Endothelial cell of umbilical vein (primary cell): ENCODE measurements at regions not wholly inside any gene's neighbourhood (a gene's known extent, or its start where the extent isn't known, plus 50 kb on each side); places are given as distances from the start of the nearest gene placed in this dataset.

Experiments used
- BruUV-seq: library from RNA; stranded (reverse); fragments of 400-500 nt; replicated peaks from 2 replicates; lab custom pipeline; 2021; lab: Mats Ljungman, UMichigan
- CTCF ChIA-PET: fragments of 300-600, 350-600 bp; sonication (Branson Sonifier 250); formaldehyde crosslinking; loops from one replicate; lab custom pipeline; 2021; ENCODE audit warnings: antibody characterized with exemption, inconsistent platforms; lab: Charles Lee
- POLR2A ChIA-PET: fragments of 300-600, 350-600 bp; sonication (Branson Sonifier 250); formaldehyde crosslinking; loops from one replicate; lab custom pipeline; 2021; ENCODE audit warnings: antibody characterized with exemption, inconsistent platforms; lab: Charles Lee
- DNase-seq: peaks from one replicate; pipeline ENCODE4 v3.0.0-alpha.2; 2011; ENCODE audit warnings: low read depth, low spot score
- FAIRE-seq: peaks from 2 replicates; lab custom pipeline; 2011; peaks lifted over from hg19 to GRCh38; lab: Jason Lieb, UNC
- H2AFZ ChIP-seq: 2 replicates; pipeline ENCODE4 v1.6.0; 2012; ENCODE audit warnings: low read depth, low read length, control low read depth, inconsistent platforms
- H3K27ac ChIP-seq: 2 replicates; pipeline ENCODE4 v1.5.1; 2011; ENCODE audit warnings: low read depth, mild to moderate bottlenecking, control low read depth, low read length, moderate library complexity; ENCODE audit not compliant: insufficient read depth
- H3K27me3 ChIP-seq, 2 experiments: 2 replicates each; pipeline versions ENCODE4 v1.6.0 to v1.6.1; 2011; ENCODE audit warnings: low read length in 2 of 2, mixed read lengths in 1 of 2; ENCODE audit not compliant: control insufficient read depth in 2 of 2, insufficient read depth in 2 of 2
- H3K36me3 ChIP-seq, 2 experiments: 2 replicates in 1 of 2; 3 replicates in 1 of 2; pipeline ENCODE4 v1.5.1; 2011; ENCODE audit warnings: low read length in 2 of 2, mild to moderate bottlenecking in 1 of 2, moderate library complexity in 1 of 2; ENCODE audit not compliant: control insufficient read depth in 2 of 2, insufficient read depth in 2 of 2; ENCODE audit errors: extremely low read depth in 1 of 2
- H3K4me1 ChIP-seq: 3 replicates; pipeline ENCODE4 v1.5.1; 2011; ENCODE audit warnings: mild to moderate bottlenecking, low read length; ENCODE audit not compliant: control insufficient read depth, insufficient read depth; ENCODE audit errors: extremely low read depth
- H3K4me2 ChIP-seq: 2 replicates; pipeline ENCODE4 v1.6.1; 2011; ENCODE audit warnings: low read length, control low read depth, mixed read lengths; ENCODE audit not compliant: insufficient read depth
- H3K4me3 ChIP-seq, 3 experiments: fragments of 200-600 bp in 1 of 3; sonication (generic), shearing (Covaris generic) in 1 of 3; replicated peaks in 1 of 3; 2 replicates each; pipeline ENCODE4 v1.5.1; 2011 to 2016; ENCODE audit warnings: control low read depth in 3 of 3, low read length in 3 of 3, mild to moderate bottlenecking in 2 of 3, inconsistent platforms in 1 of 3, low read depth in 1 of 3, moderate library complexity in 1 of 3; ENCODE audit not compliant: insufficient read depth in 1 of 3
- H3K79me2 ChIP-seq: 2 replicates; pipeline ENCODE4 v1.6.0; 2012; ENCODE audit warnings: low read length, inconsistent platforms; ENCODE audit not compliant: control insufficient read depth, insufficient read depth
- H3K9ac ChIP-seq: replicated peaks from 2 replicates; pipeline ENCODE3; 2011; ENCODE audit warnings: low read length, control low read depth; ENCODE audit not compliant: insufficient read depth; ENCODE audit errors: extremely low read depth
- H3K9me1 ChIP-seq: replicated peaks from 3 replicates; pipeline ENCODE4 v1.6.0; 2011; ENCODE audit warnings: mild to moderate bottlenecking, low read length; ENCODE audit not compliant: control insufficient read depth, insufficient read depth; ENCODE audit errors: extremely low read depth
- H3K9me3 ChIP-seq: replicated peaks from 2 replicates; pipeline ENCODE4 v1.5.1; 2012; ENCODE audit warnings: low read length, inconsistent platforms; ENCODE audit not compliant: control insufficient read depth, insufficient read depth
- H4K20me1 ChIP-seq: replicated peaks from 2 replicates; pipeline ENCODE3; 2011; ENCODE audit warnings: mild to moderate bottlenecking, low read length; ENCODE audit not compliant: control insufficient read depth, insufficient read depth; ENCODE audit errors: extremely low read depth
- EZH2 ChIP-seq: IDR thresholded peaks from 2 replicates; pipeline ENCODE4 v1.6.1; 2012; ENCODE audit warnings: borderline replicate concordance, low read depth, mild to moderate bottlenecking, moderate library complexity, low read length, inconsistent platforms; ENCODE audit not compliant: severe bottlenecking
- FOS ChIP-seq: IDR thresholded peaks from 2 replicates; pipeline ENCODE4 v1.6.1; 2011; ENCODE audit warnings: mild to moderate bottlenecking, low read length, moderate library complexity, borderline replicate concordance; ENCODE audit not compliant: insufficient read depth
- GATA2 ChIP-seq: IDR thresholded peaks from 2 replicates; pipeline ENCODE4 v1.7.0; 2011; ENCODE audit warnings: low read depth, mild to moderate bottlenecking, moderate library complexity, mixed read lengths, low read length; ENCODE audit not compliant: insufficient read length, insufficient read depth
- JUN ChIP-seq: IDR thresholded peaks from 2 replicates; pipeline ENCODE4 v1.6.1; 2011; ENCODE audit warnings: borderline replicate concordance, low read depth; ENCODE audit not compliant: insufficient read length, insufficient read depth
- MAX ChIP-seq: IDR thresholded peaks from 2 replicates; pipeline ENCODE4 v1.6.1; 2011; ENCODE audit not compliant: insufficient read depth, insufficient read length
- MYC ChIP-seq: IDR thresholded peaks from one replicate; pipeline ENCODE4 v1.6.1; 2011; ENCODE audit warnings: mild to moderate bottlenecking, low read depth, low read length
- POLR2A ChIP-seq: IDR thresholded peaks from 2 replicates; pipeline ENCODE4 v1.6.1; 2012; ENCODE audit warnings: low read depth, mild to moderate bottlenecking, control low read depth, low read length
- POLR2AphosphoS5 ChIP-seq: IDR thresholded peaks from 2 replicates; pipeline ENCODE4 v1.6.1; 2012; ENCODE audit warnings: low read depth, mild to moderate bottlenecking, control low read depth, low read length, moderate library complexity; ENCODE audit not compliant: insufficient read depth
- dilution Hi-C: fragments of 300-500 bp; cut with MboI; formaldehyde crosslinking; loops from one replicate; pipeline ENCODE4 v1.15.0; 2019; ENCODE audit warnings: low sequenced_read_pairs; ENCODE audit not compliant: extremely low pct_ligation_motif_present
- intact Hi-C: fragments of 100-400 bp; cut with micrococcal nuclease; formaldehyde crosslinking; loops from one replicate; pipeline ENCODE4 v1.10.0; 2022
- TF ChIP-seq, protein P1 (sequence below), 2 donors: IDR thresholded peaks; 1 replicate in 1 of 2; 2 replicates in 1 of 2; pipeline ENCODE4 v1.5.1; 2011; ENCODE audit warnings: low read length in 2 of 2, mild to moderate bottlenecking in 2 of 2, moderate library complexity in 2 of 2, control low read depth in 1 of 2, inconsistent platforms in 1 of 2, low read depth in 1 of 2; ENCODE audit not compliant: insufficient read depth in 1 of 2; ENCODE audit errors: extremely low read depth in 1 of 2

DNA sequence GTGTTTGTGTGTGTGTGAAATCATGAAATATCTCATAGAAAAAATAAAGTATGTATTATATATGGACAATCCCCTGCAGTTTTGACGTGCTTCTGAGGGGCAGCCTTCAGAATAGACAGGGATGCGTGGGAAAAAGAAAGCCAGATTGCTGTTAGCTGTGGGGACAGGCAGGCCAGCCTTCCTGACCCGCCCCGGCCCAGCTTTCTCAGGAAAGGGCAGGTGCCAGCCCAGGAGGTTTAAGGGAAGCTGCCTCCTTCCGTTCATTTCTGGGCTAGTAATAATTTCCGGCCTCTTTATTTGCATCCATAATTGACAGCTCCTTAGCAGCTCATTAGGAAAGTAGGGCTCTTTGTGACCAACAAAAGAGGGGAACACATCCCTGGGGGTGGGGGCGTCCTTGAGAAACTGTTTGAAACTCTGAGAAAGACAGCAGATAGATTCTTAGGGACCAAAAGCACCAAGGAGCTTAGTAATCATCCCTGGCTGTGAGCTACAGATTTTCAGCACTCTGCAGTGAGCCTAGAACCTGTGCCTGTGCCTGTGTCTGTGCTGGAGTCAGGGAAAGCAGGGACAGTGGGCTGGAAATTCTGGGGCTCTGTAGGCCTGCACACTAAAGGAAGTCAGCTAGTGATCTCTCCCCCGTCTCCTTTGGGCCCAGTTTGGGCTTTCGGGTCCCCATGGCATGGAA is 632.9 kb upstream of the CADM1 start:
- Histone ChIP-seq H3K79me2 (no peaks in the 10 kb centered on the region), H3K27me3 (no peaks in the 10 kb centered on the region), H3K36me3 (no peaks in the 10 kb centered on the region), H3K9ac (no peak overlapping the region), H3K4me3 (no peak overlapping the region), H3K4me1 (no peaks in the 10 kb centered on the region), H4K20me1 (no peaks in the 10 kb centered on the region), H3K9me1 (no peaks in the 10 kb centered on the region), H3K27ac (no peak overlapping the region), H3K9me3 (no peaks in the 10 kb centered on the region), H3K4me2 (no peak overlapping the region), H2AFZ (no peak overlapping the region)
- no peak for DNase-seq
- TF ChIP-seq POLR2A (no peak), GATA2 (no peak), EZH2 (no peak), POLR2AphosphoS5 (no peak), FOS (no peak), MAX (no peak), JUN (no peak), MYC (no peak)
- TF ChIP-seq, protein P1, sequence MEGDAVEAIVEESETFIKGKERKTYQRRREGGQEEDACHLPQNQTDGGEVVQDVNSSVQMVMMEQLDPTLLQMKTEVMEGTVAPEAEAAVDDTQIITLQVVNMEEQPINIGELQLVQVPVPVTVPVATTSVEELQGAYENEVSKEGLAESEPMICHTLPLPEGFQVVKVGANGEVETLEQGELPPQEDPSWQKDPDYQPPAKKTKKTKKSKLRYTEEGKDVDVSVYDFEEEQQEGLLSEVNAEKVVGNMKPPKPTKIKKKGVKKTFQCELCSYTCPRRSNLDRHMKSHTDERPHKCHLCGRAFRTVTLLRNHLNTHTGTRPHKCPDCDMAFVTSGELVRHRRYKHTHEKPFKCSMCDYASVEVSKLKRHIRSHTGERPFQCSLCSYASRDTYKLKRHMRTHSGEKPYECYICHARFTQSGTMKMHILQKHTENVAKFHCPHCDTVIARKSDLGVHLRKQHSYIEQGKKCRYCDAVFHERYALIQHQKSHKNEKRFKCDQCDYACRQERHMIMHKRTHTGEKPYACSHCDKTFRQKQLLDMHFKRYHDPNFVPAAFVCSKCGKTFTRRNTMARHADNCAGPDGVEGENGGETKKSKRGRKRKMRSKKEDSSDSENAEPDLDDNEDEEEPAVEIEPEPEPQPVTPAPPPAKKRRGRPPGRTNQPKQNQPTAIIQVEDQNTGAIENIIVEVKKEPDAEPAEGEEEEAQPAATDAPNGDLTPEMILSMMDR (IDR thresholded peaks at IDR 0.05; ENCODE audit: extremely low read depth in 1 of 2, insufficient read depth in 1 of 2, low read depth in 1 of 2, low read length in 2 of 2): no peak
- dilution Hi-C loops (no loop called here), intact Hi-C loops (no loop called here)
- FAIRE-seq: no peak
- CTCF ChIA-PET: no interaction called here
- POLR2A ChIA-PET: no interaction called here
- BruUV-seq: no TSS peak
